ENCODE measurements at regions not wholly inside any gene's neighbourhood (a gene's known extent, or its start where the extent isn't known, plus 50 kb on each side); places are given as distances from the start of the nearest gene placed in this dataset.

- TF ChIP-seq, protein P1, sequence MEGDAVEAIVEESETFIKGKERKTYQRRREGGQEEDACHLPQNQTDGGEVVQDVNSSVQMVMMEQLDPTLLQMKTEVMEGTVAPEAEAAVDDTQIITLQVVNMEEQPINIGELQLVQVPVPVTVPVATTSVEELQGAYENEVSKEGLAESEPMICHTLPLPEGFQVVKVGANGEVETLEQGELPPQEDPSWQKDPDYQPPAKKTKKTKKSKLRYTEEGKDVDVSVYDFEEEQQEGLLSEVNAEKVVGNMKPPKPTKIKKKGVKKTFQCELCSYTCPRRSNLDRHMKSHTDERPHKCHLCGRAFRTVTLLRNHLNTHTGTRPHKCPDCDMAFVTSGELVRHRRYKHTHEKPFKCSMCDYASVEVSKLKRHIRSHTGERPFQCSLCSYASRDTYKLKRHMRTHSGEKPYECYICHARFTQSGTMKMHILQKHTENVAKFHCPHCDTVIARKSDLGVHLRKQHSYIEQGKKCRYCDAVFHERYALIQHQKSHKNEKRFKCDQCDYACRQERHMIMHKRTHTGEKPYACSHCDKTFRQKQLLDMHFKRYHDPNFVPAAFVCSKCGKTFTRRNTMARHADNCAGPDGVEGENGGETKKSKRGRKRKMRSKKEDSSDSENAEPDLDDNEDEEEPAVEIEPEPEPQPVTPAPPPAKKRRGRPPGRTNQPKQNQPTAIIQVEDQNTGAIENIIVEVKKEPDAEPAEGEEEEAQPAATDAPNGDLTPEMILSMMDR (IDR thresholded peaks at IDR 0.05): no peak
- no peak for TF ChIP-seq POLR2A (IDR thresholded peaks at IDR 0.05)
- TF ChIP-seq POLR2AphosphoS5 (IDR thresholded peaks at IDR 0.05): no peak
Measured at GRCh38 chr14:98411154-98411553, 860.8 kb downstream of the BCL11B start.

Data from breast epithelium (tissue), 3 donors.